ENCODE measurements at regions not wholly inside any gene's neighbourhood (a gene's known extent, or its start where the extent isn't known, plus 50 kb on each side); places are given as distances from the start of the nearest gene placed in this dataset.

- no peak for TF ChIP-seq REST (IDR thresholded peaks at IDR 0.05; ENCODE audit: borderline replicate concordance)
- no peak for TF ChIP-seq REST (CRISPR knock-in tag; IDR thresholded peaks at IDR 0.05; ENCODE audit: low read depth)
- no peak for TF ChIP-seq FOXP1 (CRISPR knock-in tag; IDR thresholded peaks at IDR 0.05)
- no peak for TF ChIP-seq SREBF1 (IDR thresholded peaks at IDR 0.05; ENCODE audit: borderline replicate concordance, low read depth, low read length)
- TF ChIP-seq THAP7 (CRISPR knock-in tag; IDR thresholded peaks at IDR 0.05) = no peak
- no peak for TF ChIP-seq NFIX (CRISPR knock-in tag; IDR thresholded peaks at IDR 0.05; ENCODE audit: low read depth)
- no peak for TF ChIP-seq POLR2AphosphoS2 (IDR thresholded peaks at IDR 0.05; ENCODE audit: low read length)
- TF ChIP-seq, protein P1, sequence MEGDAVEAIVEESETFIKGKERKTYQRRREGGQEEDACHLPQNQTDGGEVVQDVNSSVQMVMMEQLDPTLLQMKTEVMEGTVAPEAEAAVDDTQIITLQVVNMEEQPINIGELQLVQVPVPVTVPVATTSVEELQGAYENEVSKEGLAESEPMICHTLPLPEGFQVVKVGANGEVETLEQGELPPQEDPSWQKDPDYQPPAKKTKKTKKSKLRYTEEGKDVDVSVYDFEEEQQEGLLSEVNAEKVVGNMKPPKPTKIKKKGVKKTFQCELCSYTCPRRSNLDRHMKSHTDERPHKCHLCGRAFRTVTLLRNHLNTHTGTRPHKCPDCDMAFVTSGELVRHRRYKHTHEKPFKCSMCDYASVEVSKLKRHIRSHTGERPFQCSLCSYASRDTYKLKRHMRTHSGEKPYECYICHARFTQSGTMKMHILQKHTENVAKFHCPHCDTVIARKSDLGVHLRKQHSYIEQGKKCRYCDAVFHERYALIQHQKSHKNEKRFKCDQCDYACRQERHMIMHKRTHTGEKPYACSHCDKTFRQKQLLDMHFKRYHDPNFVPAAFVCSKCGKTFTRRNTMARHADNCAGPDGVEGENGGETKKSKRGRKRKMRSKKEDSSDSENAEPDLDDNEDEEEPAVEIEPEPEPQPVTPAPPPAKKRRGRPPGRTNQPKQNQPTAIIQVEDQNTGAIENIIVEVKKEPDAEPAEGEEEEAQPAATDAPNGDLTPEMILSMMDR (IDR thresholded peaks at IDR 0.05 in 2 of 3, conservative IDR thresholded peaks at IDR 0.05 in 1 of 3; ENCODE audit: insufficient read depth in 2 of 3, low read depth in 1 of 3, low read length in 3 of 3) = peak in 1 of 3 experiments; percentile 24; a peak in 2 of 6 replicates
- no peak for TF ChIP-seq CBX2 (IDR thresholded peaks at IDR 0.05; ENCODE audit: insufficient read depth, low read length, poor library complexity, severe bottlenecking)
- TF ChIP-seq ZBTB17 (CRISPR knock-in tag; IDR thresholded peaks at IDR 0.05) = no peak
- TF ChIP-seq YY1 (IDR thresholded peaks at IDR 0.05; ENCODE audit: borderline replicate concordance in 1 of 3, control insufficient read depth in 1 of 3, extremely low read depth in 1 of 3, insufficient read depth in 3 of 3, insufficient read length in 1 of 3, insufficient replicate concordance in 2 of 3, low read depth in 1 of 3, low read length in 2 of 3) = peak in 1 of 3 experiments; percentile 63
- no peak for TF ChIP-seq ZNF175 (CRISPR knock-in tag; IDR thresholded peaks at IDR 0.05; ENCODE audit: low read depth)
- TF ChIP-seq, protein P2, sequence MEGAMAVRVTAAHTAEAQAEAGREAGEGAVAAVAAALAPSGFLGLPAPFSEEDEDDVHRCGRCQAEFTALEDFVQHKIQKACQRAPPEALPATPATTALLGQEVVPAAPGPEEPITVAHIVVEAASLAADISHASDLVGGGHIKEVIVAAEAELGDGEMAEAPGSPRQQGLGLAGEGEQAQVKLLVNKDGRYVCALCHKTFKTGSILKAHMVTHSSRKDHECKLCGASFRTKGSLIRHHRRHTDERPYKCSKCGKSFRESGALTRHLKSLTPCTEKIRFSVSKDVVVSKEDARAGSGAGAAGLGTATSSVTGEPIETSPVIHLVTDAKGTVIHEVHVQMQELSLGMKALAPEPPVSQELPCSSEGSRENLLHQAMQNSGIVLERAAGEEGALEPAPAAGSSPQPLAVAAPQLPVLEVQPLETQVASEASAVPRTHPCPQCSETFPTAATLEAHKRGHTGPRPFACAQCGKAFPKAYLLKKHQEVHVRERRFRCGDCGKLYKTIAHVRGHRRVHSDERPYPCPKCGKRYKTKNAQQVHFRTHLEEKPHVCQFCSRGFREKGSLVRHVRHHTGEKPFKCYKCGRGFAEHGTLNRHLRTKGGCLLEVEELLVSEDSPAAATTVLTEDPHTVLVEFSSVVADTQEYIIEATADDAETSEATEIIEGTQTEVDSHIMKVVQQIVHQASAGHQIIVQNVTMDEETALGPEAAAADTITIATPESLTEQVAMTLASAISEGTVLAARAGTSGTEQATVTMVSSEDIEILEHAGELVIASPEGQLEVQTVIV (CRISPR knock-in tag; IDR thresholded peaks at IDR 0.05; ENCODE audit: borderline replicate concordance) = no peak
Observed at GRCh38 chr6:40723967-40724366, 136.8 kb upstream of the LRFN2 start (continued).
